Left renal pelvis (tissue), 4 donors: ENCODE measurements at regions not wholly inside any gene's neighbourhood (a gene's known extent, or its start where the extent isn't known, plus 50 kb on each side); places are given as distances from the start of the nearest gene placed in this dataset.

Experiments used
- DNase-seq, 4 donors: peaks; one replicate each; pipeline ENCODE4 v3.0.0-alpha.2; 2013; ENCODE audit warnings: low read depth in 4 of 4, low spot score in 3 of 4

DNA sequence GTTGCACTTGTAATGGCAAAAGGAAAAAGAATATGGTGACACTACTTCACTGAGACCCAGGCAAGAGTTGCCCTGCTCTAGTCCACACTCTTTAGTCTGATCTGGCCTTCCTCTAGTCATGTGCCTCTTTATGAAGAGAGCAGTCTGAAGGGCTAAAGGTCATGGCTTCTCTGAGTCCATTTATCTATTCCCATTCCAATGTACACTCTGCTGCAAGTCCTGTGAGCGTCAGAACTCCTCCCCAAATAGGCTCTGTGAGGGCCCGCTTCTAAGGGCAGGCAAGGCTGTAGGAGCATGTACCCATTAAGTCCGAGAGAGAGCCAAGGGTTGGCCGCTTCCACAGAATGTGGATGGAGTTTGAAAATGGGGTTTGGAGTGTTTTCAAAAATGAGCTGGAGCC lies 209.3 kb downstream of the AHR start:
- no peak for DNase-seq

DNA sequence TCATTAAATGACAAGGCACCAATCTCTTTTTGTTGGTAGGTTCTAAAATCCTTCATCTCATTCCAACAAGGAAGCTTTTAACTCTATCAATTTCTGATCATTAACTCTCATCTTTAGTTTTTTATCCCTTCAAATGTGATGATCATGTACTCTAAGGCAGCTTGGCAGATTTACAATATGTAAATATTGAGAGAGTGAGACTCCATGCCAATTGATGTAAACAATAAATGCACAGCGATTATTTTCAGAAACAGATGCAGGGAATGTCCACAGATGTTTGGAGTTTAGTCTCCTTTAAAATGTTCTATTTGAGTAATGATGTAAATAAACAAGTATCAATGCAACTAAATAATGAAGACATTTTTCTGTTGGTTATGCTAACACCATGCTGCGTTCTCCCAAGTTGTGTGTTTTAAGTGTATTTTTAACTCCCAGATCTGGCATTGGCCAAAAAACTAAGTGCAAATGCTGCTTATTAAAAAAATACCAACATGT lies 213.8 kb downstream of the AHR start:
- no peak for DNase-seq

DNA sequence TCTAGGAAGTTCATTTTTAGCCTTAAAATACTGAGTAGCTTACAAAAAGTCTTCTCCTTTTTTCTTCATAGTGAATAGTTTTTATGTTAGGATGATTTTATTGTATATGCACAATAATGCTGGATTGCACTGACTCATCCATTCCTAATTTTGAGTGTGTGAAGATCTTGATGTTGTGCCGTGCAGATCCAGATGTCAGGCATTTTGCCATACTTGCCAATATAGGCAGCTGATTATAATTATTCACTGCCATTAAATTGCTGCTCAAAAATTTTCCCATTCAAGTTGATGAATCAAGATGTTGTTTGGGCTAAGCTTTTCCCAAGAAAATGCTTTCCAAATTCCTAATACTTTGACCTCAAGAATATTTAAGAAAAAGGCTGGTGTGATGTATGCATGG lies 218.3 kb downstream of the AHR start:
- DNase-seq, result no peak

DNA sequence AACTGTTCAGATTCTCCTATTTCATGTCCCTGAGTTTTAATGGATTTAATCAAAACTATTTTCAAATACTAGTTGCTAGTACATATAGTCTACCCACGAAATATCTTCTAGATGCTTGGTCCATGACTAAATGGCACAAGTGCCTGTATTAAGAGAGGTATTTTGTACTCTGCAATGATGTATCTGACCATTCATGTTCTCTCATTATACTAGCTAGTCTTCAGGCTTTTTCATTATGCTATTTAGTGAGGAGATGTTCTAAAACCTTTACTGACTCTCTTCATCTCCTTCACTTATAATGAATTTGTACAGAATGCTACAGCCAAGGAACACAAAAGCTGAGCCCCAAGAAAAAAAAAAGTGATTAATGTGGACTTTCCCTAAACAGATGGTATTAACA lies 222.5 kb downstream of the AHR start:
- DNase-seq, result no peak

- no peak for DNase-seq
These were observed 223.0 kb downstream of the AHR start for GRCh38 chr7:17521437-17521836.

DNA sequence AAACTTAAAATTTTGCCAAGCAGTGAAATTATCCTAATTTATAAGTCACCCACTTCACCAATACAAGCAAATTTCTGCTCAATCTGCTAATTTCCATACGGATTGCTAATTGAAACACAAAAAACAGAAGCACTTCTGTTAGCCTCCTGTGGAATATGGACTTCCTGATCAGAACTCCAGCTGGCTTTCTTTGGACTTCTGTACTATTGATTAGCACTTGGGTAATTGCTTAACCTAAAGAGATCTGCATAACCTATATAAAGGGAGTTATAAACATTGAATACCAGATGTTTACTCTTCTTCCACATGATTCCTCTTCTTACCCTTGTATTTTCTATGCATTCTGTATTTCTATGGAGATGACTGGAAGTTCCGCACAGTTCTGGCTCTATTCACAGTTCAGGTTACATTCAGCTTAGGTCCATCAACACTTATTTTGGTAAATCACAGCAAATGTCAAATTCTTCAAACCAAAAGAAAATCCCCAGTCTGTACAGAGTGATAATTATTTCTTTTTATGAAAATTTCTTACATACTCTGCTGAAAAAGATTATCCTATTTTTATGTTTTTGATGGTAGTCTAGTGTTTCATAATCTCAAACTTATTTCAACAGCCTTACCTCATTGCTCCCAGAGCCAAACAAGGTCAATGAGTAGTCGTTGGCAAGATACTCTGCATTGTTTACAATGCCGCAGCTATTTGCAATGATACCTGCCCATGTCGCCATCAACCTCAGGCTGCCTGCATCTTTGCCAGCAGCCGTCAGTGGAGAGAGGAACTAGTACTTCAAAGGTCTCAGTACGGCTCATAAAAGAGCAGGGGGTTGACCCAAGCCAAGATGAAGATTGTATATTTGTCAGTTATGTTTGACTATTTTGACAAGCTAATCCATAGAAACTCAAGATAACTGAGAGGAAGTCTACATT lies 225.6 kb downstream of the AHR start:
- no peak for DNase-seq

GRCh38 chr7:17524746-17525145 lies 226.3 kb downstream of the AHR start:
- DNase-seq, result no peak

GRCh38 chr7:17526621-17527020 lies 228.2 kb downstream of the AHR start:
- no peak for DNase-seq

GRCh38 chr7:17528636-17529035 lies 230.2 kb downstream of the AHR start:
- DNase-seq, result no peak

- DNase-seq, result no peak
These were observed 231.8 kb downstream of the AHR start for GRCh38 chr7:17530244-17530643.

GRCh38 chr7:17530741-17531421 lies 232.4 kb downstream of the AHR start:
- DNase-seq, result no peak

GRCh38 chr7:17532861-17533404 lies 234.5 kb downstream of the AHR start:
- DNase-seq, result no peak

DNA sequence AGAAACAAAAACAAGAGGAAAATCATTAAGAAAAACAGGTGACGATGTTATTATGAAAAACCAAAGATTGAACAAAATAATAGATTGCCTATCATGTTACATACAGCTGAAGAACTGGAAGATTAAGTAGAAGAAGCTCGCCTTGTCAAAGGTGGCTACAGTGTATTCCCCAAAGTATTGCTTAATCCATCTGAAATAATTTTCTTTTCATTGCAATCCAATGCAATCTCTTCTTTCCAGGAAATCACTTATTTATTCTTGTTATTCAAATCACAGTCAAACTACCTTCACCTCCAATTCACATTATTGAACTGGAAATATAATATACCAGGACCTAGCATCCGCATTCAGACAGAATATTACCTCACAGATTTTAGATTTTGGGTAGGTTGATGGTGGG lies 235.9 kb downstream of the AHR start:
- no peak for DNase-seq

DNA sequence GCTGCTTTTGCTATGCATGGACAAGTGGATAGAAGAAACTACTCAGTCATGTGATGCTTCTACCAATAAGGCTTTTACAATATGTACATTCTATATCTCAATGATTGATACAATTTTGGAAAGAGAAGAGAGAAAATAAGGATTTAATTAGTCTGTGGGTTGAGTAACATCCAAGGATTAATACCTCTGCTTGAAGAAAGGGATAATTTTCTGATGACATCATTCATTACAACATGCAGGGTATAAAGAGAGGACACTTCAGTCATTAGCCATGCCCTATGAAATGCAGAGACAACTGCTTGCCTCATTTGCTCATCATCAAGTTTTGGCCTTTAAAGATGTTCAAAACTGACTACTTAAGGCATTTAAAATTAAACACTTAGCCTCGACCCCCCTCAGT lies 237.3 kb downstream of the AHR start:
- DNase-seq, result no peak

- no peak for DNase-seq
These were observed 245.9 kb downstream of the AHR start for GRCh38 chr7:17544401-17544800.

- no peak for DNase-seq
These were observed 246.9 kb downstream of the AHR start for GRCh38 chr7:17545348-17545747.

GRCh38 chr7:17546189-17546588 lies 247.7 kb downstream of the AHR start:
- no peak for DNase-seq

DNA sequence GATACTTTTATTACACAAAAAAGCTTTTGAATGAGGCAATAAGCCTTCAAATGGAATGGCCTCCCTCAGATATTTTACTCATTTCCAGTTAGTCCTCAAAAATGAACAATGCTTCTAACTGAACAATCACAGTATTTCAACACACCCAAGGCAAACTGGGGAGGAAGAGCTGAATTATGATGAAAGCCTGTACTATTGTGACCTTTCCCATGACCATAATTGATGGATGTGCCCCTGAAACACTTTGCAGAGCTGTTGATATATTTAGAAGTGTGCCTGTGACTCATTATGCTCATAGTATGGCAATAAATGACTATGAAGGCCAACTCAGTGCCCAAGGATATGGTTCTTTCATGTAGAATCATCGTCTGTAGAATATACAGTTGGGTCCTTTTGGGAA lies 248.1 kb downstream of the AHR start:
- DNase-seq, result no peak

DNA sequence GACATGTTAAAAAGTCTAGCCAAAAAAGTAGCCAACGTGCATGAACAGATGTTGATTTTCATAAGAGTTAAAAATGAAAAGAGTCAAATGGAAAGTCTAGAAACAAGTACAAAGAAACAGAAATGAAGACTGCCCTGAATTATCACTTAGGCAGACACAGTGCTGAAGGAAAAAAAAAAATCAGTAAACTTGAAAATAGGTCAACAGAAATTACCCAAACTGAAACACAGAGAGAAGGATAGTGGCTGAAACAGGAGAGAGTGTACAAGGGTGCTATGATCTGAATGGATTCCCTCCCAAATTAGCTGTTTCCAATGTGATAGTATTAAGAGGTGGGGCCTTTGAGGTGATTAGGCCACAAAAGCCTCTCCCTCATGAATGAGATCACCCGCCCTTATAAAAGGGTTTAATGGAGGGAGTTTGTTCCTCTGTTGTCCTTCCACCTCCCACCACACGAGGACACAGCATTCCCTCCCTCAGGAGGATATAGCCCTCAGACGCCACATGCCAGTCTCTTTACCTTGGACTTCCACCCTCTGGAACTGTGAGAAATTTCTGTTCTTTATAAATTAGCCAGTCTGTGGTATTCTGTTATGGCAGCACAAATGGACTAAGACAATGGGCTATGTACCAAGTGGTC lies 249.7 kb downstream of the AHR start:
- DNase-seq, result no peak

DNA sequence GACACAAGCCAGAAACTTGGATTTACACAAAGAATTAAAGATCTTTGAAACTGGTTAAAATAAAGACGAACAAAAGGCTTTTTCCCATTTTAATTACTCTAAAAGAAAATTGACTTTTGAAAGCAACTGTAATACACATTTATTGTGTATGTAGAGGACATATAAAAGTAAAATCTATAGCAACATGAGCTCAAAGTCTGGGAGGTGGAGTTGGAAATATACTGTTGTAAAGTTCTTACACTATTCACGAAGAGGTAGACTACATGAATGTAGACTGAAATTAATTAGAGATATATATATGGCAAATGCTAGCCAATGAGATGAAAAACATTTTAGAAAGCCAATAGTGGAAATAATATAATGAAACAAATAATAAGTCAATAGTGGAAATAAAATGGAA lies 251.0 kb downstream of the AHR start:
- no peak for DNase-seq

DNA sequence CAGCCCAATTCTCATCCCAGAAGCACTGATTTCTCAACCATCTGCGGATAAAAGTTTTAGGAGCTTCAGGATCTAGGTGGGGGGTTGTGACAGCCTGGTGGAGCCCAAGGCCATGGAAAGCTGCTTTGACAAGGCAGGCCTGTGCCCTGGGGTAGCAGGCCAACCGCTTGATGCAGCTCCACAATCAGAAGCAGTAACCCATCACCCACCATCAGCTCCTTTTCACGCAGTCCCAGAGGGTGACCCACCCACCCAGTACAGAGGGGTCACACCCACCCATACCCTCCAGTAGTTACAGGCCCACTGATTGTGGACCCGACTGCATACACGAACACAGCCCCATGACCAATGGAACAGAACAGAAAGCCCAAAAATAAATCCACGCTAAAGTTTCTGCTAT lies 253.9 kb downstream of the AHR start:
- no peak for DNase-seq
